Kasumi-1 (cell line): ENCODE measurements at regions not wholly inside any gene's neighbourhood (a gene's known extent, or its start where the extent isn't known, plus 50 kb on each side); places are given as distances from the start of the nearest gene placed in this dataset.

Source experiments
- DNase-seq, 2 experiments: peaks; one replicate each; lab custom pipeline; 2025; lab: John Stamatoyannopoulos, UW

DNA sequence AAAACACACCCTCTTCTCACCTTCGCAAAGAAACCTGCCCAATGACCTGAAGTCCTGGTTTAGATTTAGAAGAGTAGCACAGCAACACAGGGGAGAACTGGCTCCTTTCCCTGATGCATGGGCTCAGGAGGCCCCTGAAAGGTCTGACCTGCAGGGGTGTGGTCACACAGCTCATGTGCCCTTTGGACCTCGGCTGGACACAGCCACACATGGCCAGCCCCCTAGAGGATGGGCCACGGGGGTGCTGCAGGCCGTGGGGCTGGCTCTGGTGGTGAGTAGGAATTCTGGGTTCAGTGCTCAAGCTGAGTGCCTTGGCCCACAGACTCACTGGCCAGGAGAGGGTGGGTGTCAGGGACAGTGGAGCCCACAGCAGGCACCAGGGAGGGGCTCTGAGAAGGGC is 118.5 kb upstream of the ADCY1 start:
- DNase-seq = no peak

DNA sequence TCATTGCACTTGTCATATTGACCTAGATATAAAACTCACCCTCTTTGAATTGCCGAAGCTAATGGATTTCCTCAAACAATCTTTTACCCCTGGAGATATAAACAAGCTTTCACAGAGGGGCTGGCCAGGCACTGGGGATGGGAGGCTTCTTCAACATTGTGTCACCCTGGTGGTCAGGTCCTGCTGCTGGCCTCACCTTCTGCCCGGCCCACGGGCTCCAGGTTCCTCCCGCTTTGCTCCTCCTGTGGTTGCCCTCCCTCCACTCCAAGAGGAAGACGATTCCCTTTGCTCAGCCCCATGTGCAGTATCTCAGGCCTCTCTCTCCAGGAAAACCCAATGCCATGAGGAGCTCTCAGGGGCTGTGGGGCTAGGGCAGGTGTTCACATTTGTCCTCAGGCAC is 118.1 kb upstream of the ADCY1 start:
- DNase-seq = no peak

DNA sequence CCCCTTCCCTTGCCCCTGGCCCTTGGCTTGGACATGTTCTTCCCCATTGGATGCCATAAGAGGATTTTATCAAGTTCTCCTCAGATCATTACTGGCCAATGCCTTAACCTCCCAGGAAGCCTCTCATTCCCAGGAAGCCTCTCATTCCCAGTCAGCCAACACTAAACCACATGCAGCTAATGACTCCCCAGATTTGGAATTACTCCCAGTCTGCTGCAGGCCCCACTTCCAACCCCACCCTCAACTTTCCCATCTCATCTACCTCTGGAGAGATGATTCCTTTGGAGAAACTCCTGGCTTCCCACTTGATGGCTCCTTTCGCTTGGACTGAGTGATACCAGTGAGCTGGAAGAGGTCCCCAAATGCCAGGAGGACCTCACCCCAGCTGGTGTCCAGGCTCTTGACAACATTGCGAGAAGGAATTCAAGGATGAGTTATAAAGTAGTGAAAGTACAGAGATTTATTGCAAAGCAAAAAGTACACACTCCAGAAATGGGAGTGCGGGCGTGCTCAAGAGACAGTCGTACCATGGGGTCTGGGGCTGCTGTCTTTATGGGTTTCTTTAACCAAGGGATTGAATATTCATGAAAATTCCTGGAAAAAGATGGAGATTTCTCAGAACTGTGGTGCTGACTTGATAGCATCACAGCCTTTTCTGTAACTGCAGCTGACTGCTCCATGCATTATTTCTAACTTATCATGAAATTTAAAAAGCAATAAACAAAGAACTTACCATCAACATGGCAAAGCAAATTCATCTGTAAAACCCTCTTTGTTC is 117.2 kb upstream of the ADCY1 start:
- DNase-seq = no peak

DNA sequence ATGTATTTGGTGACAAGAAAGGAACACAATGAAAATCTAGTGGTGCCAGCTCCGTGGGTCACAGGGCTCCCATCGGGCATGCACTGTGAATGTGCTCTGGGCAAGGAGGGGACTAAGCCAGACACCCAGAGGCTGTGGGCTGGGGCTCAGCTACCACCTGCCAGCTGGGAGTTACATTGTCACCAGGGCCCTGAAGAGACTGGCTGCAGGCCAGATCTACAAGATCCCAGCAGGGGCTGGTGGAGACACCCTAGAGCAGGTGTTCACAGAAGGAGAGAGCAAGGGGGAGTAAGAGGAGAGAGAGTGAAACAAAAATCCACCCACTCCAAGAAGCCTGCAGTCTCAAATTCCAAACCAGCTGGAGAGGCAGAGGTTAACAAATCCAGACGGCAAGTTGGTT is 116.6 kb upstream of the ADCY1 start:
- no peak for DNase-seq

DNA sequence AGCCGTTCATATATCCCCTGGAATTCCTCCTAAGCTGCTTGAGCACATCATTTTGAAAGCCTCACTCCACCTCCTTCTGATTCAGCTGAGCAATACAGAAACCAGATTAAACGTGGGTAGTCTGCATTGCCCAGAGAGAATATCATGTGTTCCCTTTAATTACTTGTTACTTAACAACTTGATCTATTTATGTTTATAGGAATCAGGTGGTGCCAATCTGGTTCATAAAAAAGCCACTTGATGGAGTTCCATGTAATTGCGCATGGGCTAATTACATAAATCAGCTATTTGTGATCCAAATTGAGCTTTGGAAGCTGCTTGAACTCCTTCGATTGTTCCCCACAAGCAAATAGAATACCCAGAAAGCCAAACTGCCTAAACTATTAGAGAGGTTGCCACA is 114.7 kb upstream of the ADCY1 start:
- no peak for DNase-seq

DNA sequence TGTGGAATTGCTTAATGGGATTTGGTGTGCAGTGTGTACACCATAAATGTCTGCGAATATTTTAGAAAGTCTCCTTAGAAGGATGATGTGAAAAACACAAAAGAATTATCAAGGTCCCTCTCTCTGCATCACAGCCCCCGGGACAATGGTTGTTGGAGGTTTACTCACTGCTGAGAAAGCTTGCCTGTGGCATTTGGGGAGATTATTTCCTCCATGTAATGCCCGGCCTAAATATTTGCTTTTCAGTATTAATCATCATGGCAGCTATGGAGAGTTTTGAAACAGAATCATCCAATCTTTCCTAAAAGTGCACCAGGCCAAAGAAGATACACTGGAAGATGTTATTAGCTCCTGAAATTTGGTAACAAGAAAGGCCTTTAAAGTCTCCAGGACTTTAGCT is 113.8 kb upstream of the ADCY1 start:
- no peak for DNase-seq

DNA sequence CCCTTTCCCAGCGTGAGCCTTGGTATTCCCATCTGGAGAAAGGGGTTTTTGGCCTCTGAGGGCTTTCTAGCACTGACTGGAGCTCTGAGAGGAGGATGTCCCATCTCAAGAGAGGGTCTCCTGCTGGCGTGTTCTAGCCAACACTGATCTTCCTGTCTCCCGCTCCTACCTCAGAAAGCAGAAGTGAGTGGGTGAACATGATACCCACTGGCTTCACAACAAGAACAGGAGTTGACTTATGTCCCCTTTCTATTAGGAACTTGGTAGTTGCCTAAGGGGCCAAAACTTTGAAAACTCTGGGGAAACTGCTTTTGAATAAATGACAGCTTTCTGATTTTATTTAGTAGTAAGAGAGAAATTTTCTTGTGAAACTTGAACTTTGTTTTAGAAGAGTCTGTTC is 113.1 kb upstream of the ADCY1 start:
- no peak for DNase-seq

DNA sequence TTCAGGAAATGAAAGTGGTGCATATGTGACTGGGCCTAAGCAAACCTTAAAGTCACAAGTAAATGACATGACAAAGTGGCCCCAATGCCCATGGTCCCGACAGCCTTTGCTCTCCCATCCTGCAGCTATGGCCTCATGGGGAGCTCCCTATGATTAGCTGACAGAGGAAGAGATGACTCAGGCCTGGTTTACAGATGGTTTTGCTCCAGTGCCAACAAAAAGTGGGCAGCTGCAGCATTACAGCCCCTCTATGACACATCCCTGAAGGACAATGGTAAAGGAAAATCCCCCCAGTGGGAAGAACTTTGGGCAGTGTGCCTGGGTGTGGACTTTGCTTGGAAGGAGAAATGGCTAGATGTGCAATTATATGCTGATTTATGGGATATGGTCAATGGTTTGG is 105.1 kb upstream of the ADCY1 start:
- no peak for DNase-seq

DNA sequence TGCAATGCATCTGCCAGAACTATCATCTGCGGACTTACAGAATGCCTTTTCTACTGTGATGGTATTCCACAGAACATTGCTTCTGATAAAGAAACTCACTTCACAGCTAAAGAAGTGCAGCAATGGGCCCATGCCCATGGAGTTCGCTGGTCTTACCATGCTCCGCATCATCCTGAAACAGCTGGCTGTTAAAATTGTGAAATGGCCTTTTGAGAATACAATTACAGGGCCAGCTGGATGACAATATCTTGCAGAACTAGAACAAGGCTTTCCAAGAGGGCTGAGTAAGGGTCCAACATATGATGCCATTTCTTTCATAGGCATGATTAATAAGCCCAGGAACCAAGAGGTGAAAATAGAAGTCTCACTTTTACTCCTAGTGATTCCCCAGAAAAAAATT is 104.1 kb upstream of the ADCY1 start:
- no peak for DNase-seq

DNA sequence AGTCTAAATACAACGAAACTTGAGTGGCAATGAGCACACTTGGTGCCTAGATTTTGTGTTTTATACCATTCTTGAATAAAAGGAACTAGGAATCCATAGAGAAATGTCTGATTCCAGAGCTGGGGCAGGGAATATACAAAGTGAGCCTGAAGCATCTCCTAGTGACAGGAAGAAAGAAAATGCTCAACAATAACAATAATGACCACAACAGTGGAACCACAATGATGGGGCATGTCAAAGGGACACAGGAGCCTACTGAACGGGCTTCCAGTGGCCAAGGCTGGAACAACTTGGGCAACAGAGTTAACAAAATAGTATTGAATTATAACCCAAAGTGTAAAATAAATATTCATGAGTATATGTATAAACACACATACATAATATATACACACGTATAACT is 94.4 kb upstream of the ADCY1 start:
- DNase-seq = no peak

DNA sequence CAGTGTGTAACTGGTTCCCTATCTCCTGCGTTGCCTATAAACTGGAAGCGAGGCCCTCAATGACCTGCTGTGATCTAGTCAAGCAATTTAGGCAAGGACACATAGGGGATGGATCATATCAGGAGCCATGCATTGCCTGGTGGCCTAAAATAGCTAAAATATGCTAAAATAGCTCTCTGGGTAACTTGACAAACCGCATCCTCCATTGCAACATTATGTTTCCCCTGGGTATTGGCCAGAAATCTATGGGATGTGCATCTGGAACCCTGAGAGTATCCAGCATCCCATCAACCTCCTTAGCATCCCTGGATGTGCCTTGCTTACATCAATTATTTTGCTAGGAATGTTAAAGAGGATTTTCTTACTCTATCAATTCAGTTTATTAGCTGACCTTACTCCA is 91.7 kb upstream of the ADCY1 start:
- no peak for DNase-seq

DNA sequence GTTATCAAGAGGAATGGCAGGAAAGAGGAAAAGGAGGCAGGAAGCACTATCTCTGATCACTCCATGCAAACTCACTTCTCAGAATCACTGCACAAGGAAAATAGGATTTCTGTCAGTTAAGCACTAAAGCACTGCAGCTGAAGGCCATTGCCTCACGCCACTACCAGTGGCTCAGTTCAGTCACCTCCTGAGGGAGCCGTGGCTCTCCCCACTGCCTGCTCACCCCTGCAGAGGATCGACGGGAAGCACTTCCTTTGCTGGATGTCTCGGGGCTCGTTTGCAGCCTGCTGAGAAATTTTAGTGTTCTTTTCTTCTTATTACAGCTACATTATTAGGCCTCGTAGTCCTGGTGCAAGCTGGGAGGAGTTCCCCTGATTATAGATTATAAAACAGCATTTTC is 90.1 kb upstream of the ADCY1 start:
- DNase-seq = no peak

DNA sequence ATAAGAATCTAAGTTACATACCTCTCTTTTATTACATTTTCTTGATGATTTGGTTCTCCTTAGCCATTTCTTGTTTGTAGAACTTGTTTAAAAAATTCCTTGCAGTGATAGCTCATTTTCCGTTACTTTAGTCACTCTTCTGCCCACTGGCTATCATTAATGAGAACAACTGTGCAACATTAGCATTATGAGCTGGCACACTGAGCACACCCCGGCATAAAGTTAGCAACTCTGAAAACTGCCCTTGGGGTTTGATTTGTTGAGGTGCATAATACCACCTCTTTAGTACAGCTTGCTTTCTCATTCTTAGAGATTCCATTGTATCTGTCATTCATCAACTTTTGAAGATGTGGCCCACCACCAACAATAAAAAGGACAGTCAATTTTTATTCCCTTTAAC is 87.6 kb upstream of the ADCY1 start:
- no peak for DNase-seq

DNA sequence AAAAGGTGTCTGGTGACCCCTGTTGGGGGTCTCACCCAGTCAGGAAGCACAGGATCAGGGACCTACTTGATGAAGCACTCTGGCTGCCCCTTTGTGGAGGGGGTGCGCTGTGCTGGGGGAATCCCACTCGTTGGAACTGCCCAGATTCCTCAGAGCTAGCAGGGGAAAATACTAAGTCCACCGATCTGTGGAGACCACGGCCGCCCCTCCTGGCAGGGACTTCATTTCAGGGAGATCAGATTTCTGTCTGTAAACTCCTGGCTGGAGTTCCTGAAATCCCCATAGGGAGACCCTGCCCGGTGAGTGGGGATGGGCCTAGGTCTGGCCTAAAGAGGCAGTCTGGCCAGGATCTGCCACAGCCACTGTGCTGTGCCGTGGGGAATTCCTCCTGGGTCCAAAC is 79.3 kb upstream of the ADCY1 start:
- no peak for DNase-seq

DNA sequence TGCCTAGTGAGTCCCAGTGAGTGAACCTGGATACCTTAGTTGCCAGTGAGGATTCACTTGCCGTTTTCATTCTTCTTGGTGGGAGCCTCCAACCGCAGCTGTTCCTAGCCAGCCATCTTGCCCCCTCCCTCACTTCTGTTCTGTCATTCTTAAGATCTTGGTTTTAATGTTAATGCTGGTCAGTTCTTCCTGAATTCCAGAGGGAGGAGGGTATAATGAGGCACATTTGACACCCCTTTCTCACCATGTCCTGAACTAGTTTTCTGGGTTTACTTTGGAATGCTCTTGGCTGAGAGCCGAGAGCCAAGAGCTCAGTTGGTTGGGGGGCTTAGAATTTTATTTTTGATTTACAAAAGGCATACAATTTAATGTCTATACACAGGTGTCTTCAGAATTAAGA is 78.5 kb upstream of the ADCY1 start:
- no peak for DNase-seq

DNA sequence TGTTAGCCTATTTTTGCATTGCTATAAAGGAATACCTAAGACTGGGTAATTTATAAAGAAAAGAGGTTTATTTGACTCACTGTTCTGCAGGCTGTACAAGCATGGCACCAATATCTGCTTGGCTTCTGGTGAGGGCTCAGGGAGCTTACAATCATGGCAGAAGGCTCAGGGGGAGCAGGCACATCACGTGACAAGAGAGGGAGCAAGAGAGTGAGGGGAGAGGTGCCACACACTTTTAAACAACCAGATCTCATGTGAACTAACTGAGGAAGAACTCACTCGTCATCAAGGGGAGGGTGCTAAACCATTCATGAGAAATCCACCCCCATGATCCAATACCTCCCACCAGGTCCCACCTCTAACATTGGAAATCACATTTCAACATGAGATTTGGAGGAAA is 73.9 kb upstream of the ADCY1 start:
- no peak for DNase-seq

DNA sequence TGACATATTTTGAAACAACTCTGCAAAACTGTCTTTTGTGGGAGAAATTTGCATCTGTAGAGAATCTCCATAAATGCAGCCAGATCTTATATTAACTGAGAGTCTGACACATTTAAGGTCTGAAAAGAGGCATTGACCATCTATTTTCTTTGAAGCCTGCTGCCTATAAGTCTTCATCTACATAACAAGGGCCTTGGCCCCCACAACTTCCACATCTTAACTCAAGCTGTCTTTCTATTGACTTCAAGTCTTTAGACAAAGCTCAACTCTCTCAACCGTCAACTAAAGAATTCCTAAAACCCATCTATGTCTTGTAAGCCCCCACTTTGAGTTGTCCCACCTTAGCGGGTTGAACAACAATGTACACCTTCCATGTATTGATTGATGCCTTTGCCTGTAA is 72.4 kb upstream of the ADCY1 start:
- DNase-seq = no peak

DNA sequence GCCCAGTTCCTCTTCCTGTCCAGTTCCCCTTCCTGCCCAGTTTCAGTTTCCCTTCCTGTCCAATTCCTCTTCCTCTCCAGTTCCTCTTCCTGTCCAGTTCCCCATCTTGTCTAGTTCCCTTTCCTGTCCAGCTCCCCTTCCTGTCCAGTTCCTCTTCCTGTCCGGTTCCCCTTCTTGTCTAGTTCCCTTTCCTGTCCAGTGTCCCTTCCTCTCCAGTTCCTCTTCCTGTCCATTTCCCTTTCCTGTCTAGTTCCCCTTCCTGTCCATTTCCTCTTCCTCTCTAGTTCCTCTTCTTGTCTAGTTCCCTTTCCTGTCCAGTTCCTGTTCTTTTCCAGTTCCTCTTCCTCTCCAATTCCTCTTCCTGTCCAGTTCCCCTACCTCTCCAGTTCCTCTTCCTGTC is 68.1 kb upstream of the ADCY1 start:
- no peak for DNase-seq

DNA sequence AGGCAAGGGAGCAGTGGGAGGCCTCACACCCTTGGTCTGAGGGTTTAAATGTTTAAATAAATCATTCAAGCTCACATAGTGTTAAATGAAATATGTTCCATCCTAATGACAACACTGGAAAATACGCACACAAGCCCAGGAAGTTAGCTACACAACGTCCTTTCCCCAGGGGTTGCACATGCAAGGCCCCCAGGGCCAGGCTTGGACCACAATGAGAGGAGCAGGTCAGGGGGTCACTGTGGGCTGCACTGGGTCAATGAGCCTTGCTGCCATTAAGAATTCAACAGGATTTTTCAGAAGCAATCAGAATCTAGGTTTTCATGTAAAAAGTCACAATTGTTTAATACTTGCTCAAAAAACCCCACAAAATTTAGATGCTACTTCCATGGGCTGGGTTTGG is 64.9 kb upstream of the ADCY1 start:
- DNase-seq = no peak

DNA sequence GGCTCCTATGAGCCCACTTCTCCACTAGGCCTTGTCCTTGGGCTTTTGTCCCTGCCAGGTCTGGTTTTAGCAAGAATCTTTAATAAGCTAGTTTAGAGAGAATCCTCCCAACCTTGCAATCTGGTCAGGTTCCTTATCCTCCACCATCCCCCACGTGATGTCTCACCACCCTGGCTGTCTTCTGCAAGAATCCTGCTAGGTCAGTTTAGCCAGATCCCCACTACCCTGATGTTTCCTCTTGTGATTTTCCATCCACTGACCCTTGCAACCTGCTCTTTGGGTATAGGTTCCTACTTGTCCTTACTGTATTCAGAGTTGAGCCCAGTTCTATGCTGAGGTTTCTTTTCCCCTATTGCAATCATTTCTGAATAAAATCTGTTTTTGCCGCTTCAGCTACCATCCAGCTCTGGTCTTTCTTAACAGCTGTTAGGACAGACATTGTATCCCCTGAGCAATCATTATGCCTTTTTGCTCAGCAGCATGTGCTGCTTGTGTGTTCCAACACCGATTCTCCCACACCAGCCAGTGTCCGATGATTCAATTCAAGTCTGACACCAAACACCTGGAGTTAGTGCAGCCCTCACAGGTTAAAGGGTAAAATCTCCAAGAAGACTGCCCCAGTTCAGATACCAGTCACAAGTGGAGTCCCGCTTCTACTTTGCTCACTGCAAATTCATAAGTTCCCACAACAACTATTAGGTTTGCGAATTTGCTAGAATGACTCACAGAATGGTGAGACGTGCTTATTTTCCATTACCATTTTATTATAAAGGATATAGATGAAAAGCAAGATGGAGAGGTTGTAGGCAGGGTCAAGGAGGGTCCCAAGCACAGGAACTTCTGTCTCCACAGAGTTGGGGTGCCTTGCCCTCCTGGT is 62.2 kb upstream of the ADCY1 start:
- DNase-seq = no peak

DNA sequence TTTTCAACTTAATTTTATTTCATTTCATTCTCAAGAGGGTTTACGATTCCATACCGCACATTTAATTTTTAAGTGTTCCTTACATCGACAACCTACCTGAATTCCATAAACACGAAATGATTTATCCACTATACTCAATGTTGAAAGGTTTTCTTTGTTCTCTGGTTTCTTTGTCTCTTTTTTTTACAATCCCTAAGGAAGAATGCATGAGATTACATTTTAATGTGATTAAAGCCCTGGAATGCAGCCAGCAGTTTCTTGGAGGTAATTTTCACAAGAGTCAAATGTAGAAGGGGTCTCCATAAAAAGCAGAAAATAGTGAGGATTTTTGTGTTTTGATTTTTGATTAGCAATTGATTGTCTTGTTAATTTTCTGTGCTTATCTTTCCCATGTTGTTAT is 59.2 kb upstream of the ADCY1 start:
- DNase-seq = no peak

DNA sequence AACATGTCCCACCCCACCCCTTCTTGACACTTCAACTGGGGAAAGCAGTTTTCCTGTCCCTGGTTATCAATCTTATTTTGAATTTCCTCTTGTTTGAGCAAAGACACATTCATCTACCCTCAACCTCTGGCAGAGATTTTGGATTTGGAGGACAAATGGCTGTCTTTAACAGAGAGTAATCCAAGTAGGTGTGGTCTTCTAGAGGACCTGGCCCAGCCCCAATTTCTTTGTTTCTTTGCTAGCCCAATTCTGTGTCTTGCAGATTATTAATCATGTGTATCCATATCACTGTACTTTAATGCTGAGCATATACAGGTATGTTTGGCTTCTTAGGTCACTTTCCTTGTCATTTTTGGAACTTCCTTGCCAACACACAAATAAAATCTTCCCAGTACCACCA is 58.8 kb upstream of the ADCY1 start:
- no peak for DNase-seq
